HG03565 (cell line): ENCODE measurements at regions not wholly inside any gene's neighbourhood (a gene's known extent, or its start where the extent isn't known, plus 50 kb on each side); places are given as distances from the start of the nearest gene placed in this dataset.
"Not testable (repeated sequence)": the region's sequence is repeated elsewhere in the genome, so short reads cannot be mapped to it uniquely, and the experiment has no call there.

ENCODE experiments used
- ATAC-seq: cut with Tn5 transposase; IDR thresholded peaks from one replicate; pipeline ENCODE4 v1.9.1; 2021; ENCODE audit warnings: mild to moderate bottlenecking, moderate library complexity; ENCODE audit not compliant: unreplicated experiment

GRCh38 chr21:15199414-15200383 is 134.9 kb upstream of the NRIP1 start:
- no peak for ATAC-seq

GRCh38 chr21:15203740-15204139 is 138.9 kb upstream of the NRIP1 start:
- ATAC-seq, result no peak

- no peak for ATAC-seq
Measured at GRCh38 chr21:15204140-15204969, 139.6 kb upstream of the NRIP1 start.

GRCh38 chr21:15204970-15205286 is 140.1 kb upstream of the NRIP1 start:
- no peak for ATAC-seq

- ATAC-seq, result peak; percentile 91
Measured at GRCh38 chr21:15206514-15206913, 141.7 kb upstream of the NRIP1 start.

- ATAC-seq, result no peak
Measured at GRCh38 chr21:15207231-15207630, 142.4 kb upstream of the NRIP1 start.

- ATAC-seq, result no peak
Measured at GRCh38 chr21:15207635-15208370, 143.0 kb upstream of the NRIP1 start.

GRCh38 chr21:15208786-15209185 is 144.0 kb upstream of the NRIP1 start:
- ATAC-seq, result no peak

- no peak for ATAC-seq
Measured at GRCh38 chr21:15209224-15209623, 144.4 kb upstream of the NRIP1 start.

GRCh38 chr21:15210235-15210678 is 145.5 kb upstream of the NRIP1 start:
- ATAC-seq, result no peak

- no peak for ATAC-seq
Measured at GRCh38 chr21:15211491-15212133, 146.8 kb upstream of the NRIP1 start.

- ATAC-seq, result no peak
Measured at GRCh38 chr21:15212206-15212605, 147.4 kb upstream of the NRIP1 start.

GRCh38 chr21:15218476-15218875 is 153.7 kb upstream of the NRIP1 start:
- ATAC-seq, result not testable (repeated sequence)

GRCh38 chr21:15219039-15219438 is 154.2 kb upstream of the NRIP1 start:
- no peak for ATAC-seq

GRCh38 chr21:15219894-15220293 is 155.1 kb upstream of the NRIP1 start:
- ATAC-seq, result no peak

- ATAC-seq, result no peak
Measured at GRCh38 chr21:15221799-15222386, 157.1 kb upstream of the NRIP1 start.

GRCh38 chr21:15222707-15223106 is 157.9 kb upstream of the NRIP1 start:
- ATAC-seq, result no peak

GRCh38 chr21:15224346-15225086 is 159.7 kb upstream of the NRIP1 start:
- no peak for ATAC-seq

- ATAC-seq, result no peak
Measured at GRCh38 chr21:15227919-15228318, 163.1 kb upstream of the NRIP1 start.

- no peak for ATAC-seq
Measured at GRCh38 chr21:15229390-15229789, 164.6 kb upstream of the NRIP1 start.
